BLaER1 (cell line): ENCODE measurements at regions not wholly inside any gene's neighbourhood (a gene's known extent, or its start where the extent isn't known, plus 50 kb on each side); places are given as distances from the start of the nearest gene placed in this dataset.
"Not testable (repeated sequence)": the region's sequence is repeated elsewhere in the genome, so short reads cannot be mapped to it uniquely, and the experiment has no call there.

Experiments used
- H3K27ac ChIP-seq: shearing (Covaris generic); formaldehyde crosslinking; 2 replicates; pipeline ENCODE4 v1.8.1; 2022
- H3K27me3 ChIP-seq: shearing (Covaris generic); formaldehyde crosslinking; 2 replicates; pipeline ENCODE4 v1.8.1; 2022
- H3K36me3 ChIP-seq: shearing (Covaris generic); formaldehyde crosslinking; 2 replicates; pipeline ENCODE4 v1.8.1; 2022
- H3K4me1 ChIP-seq: shearing (Covaris generic); formaldehyde crosslinking; 2 replicates; pipeline ENCODE4 v1.8.1; 2022
- H3K4me2 ChIP-seq: shearing (Covaris generic); formaldehyde crosslinking; 2 replicates; pipeline ENCODE4 v1.8.1; 2022
- H3K4me3 ChIP-seq: shearing (Covaris generic); formaldehyde crosslinking; 2 replicates; pipeline ENCODE4 v1.8.1; 2022
- H3K9ac ChIP-seq: shearing (Covaris generic); formaldehyde crosslinking; 2 replicates; pipeline ENCODE4 v1.8.1; 2022
- H3K9me3 ChIP-seq: shearing (Covaris generic); formaldehyde crosslinking; 2 replicates; pipeline ENCODE4 v1.8.1; 2022
- H4K20me1 ChIP-seq: shearing (Covaris generic); formaldehyde crosslinking; 2 replicates; pipeline ENCODE4 v1.8.1; 2022
- Cebpa-rat ChIP-seq: shearing (Covaris generic); IDR thresholded peaks from 2 replicates; pipeline ENCODE4 v1.8.1; 2022

DNA sequence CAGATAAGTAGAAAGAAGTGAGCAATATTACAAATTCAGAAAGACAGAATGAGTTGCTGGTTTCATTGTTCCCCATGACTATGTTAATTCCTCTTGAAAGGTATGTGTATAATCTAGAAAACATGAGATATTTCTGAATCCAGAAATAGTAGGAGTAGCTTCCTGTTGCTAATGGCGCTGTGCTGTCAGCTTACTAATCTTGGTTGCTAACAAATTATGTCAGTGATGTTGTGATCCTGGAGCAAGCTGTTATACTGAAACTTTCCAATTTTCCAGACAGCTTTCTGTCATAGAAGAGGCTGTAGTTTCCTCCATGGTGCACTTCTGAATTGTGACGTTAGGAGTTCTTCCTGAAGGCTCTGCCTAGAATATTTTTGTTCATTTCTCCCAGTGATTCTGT is 372.3 kb downstream of the USP25 start:
- H3K4me1 ChIP-seq, result no peaks in the 10 kb centered on the region
- H3K36me3 ChIP-seq, result no peaks in the 10 kb centered on the region
- H3K9ac ChIP-seq, result no peak overlapping the region
- no peak overlapping the region for H3K4me3 ChIP-seq
- H3K4me2 ChIP-seq, result no peak overlapping the region
- H4K20me1 ChIP-seq, result no peaks in the 10 kb centered on the region
- H3K27me3 ChIP-seq, result no peaks in the 10 kb centered on the region
- peaks cover 5% of the 10 kb centered on the region; the same call in 1 of the 2 replicates for H3K9me3 ChIP-seq
- H3K27ac ChIP-seq, result no peak overlapping the region
- TF ChIP-seq Cebpa-rat, result no peak

- H3K4me1 ChIP-seq, result no peaks in the 10 kb centered on the region
- no peaks in the 10 kb centered on the region for H4K20me1 ChIP-seq
- H3K9ac ChIP-seq, result no peak overlapping the region
- no peaks in the 10 kb centered on the region for H3K36me3 ChIP-seq
- no peak for TF ChIP-seq Cebpa-rat
- no peak overlapping the region for H3K4me2 ChIP-seq
- H3K9me3 ChIP-seq, result peaks cover 5% of the 10 kb centered on the region; the same call in 1 of the 2 replicates
- H3K4me3 ChIP-seq, result no peak overlapping the region
- no peaks in the 10 kb centered on the region for H3K27me3 ChIP-seq
- H3K27ac ChIP-seq, result no peak overlapping the region
Measured at GRCh38 chr21:16108561-16109075, 378.8 kb downstream of the USP25 start.

GRCh38 chr21:16113052-16113715 is 383.4 kb downstream of the USP25 start:
- Histone ChIP-seq H3K36me3 (no peaks in the 10 kb centered on the region), H3K27me3 (no peaks in the 10 kb centered on the region), H3K27ac (no peak overlapping the region), H3K9me3 (no peaks in the 10 kb centered on the region), H3K4me3 (no peak overlapping the region), H3K9ac (no peak overlapping the region), H4K20me1 (no peaks in the 10 kb centered on the region), H3K4me1 (no peaks in the 10 kb centered on the region), H3K4me2 (no peak overlapping the region)
- no peak for TF ChIP-seq Cebpa-rat

GRCh38 chr21:16115461-16115860 is 385.7 kb downstream of the USP25 start:
- TF ChIP-seq Cebpa-rat, result no peak
- Histone ChIP-seq H3K27me3 (no peaks in the 10 kb centered on the region), H3K4me2 (no peak overlapping the region)

DNA sequence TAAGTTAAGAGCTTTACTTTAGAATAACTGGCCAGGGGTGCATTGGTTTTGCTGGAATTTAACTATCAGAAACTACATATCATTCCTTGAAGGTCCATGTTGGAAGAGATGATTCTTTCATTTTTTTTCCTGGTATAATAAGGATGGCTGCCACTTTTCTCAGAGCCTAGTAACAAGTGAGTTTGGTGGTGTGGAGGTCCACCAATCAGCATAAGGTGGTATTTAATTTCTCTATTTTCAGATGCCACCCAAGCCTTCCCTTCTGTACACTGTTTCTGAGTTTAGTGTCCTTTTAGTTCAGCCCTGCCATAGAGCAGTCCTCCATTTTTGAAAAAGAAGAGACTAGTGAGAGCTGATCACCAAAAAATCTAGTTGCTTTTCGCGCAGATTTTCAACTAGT is 386.3 kb downstream of the USP25 start:
- no peak for TF ChIP-seq Cebpa-rat
- H3K4me2 ChIP-seq, result no peak overlapping the region
- H4K20me1 ChIP-seq, result no peaks in the 10 kb centered on the region
- no peak overlapping the region for H3K9ac ChIP-seq
- no peaks in the 10 kb centered on the region for H3K36me3 ChIP-seq
- H3K4me3 ChIP-seq, result no peak overlapping the region
- H3K4me1 ChIP-seq, result no peaks in the 10 kb centered on the region
- H3K27me3 ChIP-seq, result no peaks in the 10 kb centered on the region
- H3K27ac ChIP-seq, result no peak overlapping the region
- no peaks in the 10 kb centered on the region for H3K9me3 ChIP-seq

More at GRCh38 chr21:16115461-16115860, 385.7 kb downstream of the USP25 start:
- no peak overlapping the region for H3K27ac ChIP-seq
- no peak overlapping the region for H3K9ac ChIP-seq
- H3K4me1 ChIP-seq, result no peaks in the 10 kb centered on the region
- no peaks in the 10 kb centered on the region for H3K9me3 ChIP-seq
- no peak overlapping the region for H3K4me3 ChIP-seq
- H4K20me1 ChIP-seq, result no peaks in the 10 kb centered on the region
- no peaks in the 10 kb centered on the region for H3K36me3 ChIP-seq

DNA sequence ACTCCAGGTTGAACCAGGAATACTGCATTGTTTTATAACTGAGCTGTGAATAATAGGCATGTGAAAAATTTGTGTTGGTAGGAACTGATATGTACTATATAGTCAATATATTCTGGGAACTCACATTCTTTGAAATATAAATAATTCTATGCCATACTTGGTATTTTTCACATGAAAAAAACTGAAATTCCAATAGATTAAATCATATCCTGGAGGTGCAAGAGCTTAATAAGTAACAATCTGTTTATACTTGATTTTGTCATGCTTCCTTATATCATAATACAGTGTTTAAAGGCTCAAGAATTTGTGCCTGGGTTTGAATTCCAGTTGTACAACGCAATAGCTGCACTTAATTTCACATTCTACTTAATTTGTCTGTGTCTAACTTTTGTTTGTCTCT is 387.0 kb downstream of the USP25 start:
- H3K9ac ChIP-seq, result no peak overlapping the region
- no peak overlapping the region for H3K27ac ChIP-seq
- no peak overlapping the region for H3K4me2 ChIP-seq
- H4K20me1 ChIP-seq, result no peaks in the 10 kb centered on the region
- H3K4me3 ChIP-seq, result no peak overlapping the region
- TF ChIP-seq Cebpa-rat, result no peak
- no peaks in the 10 kb centered on the region for H3K27me3 ChIP-seq
- H3K9me3 ChIP-seq, result no peaks in the 10 kb centered on the region
- no peaks in the 10 kb centered on the region for H3K4me1 ChIP-seq
- H3K36me3 ChIP-seq, result no peaks in the 10 kb centered on the region

GRCh38 chr21:16117331-16117730 is 387.5 kb downstream of the USP25 start:
- no peaks in the 10 kb centered on the region for H3K4me1 ChIP-seq
- H3K27me3 ChIP-seq, result no peaks in the 10 kb centered on the region
- TF ChIP-seq Cebpa-rat, result no peak
- no peaks in the 10 kb centered on the region for H3K36me3 ChIP-seq
- H3K4me2 ChIP-seq, result no peak overlapping the region
- no peaks in the 10 kb centered on the region for H4K20me1 ChIP-seq
- H3K27ac ChIP-seq, result no peak overlapping the region
- H3K9ac ChIP-seq, result no peak overlapping the region
- no peak overlapping the region for H3K4me3 ChIP-seq
- H3K9me3 ChIP-seq, result no peaks in the 10 kb centered on the region

GRCh38 chr21:16117851-16118590 is 388.2 kb downstream of the USP25 start:
- Histone ChIP-seq H3K36me3 (no peaks in the 10 kb centered on the region), H3K4me1 (no peaks in the 10 kb centered on the region), H3K9me3 (no peaks in the 10 kb centered on the region), H3K27ac (no peak overlapping the region), H3K9ac (no peak overlapping the region), H3K4me2 (no peak overlapping the region), H3K27me3 (no peaks in the 10 kb centered on the region), H3K4me3 (no peak overlapping the region), H4K20me1 (no peaks in the 10 kb centered on the region)
- TF ChIP-seq Cebpa-rat, result no peak

DNA sequence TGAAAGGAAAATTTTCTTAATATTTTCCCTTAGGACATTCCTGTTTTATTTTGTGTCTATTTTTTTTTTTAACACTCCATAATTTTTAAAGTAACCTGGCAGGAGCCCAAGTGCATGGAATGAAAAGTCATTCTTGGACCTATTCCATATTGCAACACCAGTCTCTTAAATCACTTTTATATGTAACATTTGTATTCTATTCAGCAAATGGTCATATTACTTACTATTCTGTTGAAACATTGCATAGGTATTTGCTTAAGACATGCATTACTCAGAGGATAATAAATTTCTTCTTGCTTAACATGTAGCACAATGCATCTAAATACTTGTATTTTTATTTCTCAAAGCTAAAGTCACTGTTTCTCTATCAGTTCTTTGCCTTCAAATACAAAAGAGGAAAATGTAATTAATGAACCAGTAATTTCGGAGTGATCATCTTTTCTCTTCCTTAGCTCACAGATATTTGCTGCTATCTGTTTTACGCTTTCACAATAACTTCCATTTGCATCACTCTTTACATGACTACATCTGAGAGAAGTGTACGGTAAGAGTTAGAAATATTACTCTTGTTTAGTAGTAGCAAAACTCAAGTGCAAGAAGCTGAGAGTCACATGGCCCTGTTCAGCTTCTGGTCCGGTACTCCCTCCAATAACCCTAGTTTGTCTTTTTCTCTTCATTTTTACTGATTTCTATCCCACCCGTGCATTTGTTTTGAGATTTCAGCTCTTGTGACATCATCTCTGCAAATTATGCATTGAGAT is 394.8 kb downstream of the USP25 start:
- no peaks in the 10 kb centered on the region for H3K36me3 ChIP-seq
- H3K4me3 ChIP-seq, result no peak overlapping the region
- H3K9me3 ChIP-seq, result no peaks in the 10 kb centered on the region
- no peak for TF ChIP-seq Cebpa-rat
- H4K20me1 ChIP-seq, result no peaks in the 10 kb centered on the region
- no peak overlapping the region for H3K9ac ChIP-seq
- no peaks in the 10 kb centered on the region for H3K4me1 ChIP-seq
- H3K4me2 ChIP-seq, result no peak overlapping the region
- no peaks in the 10 kb centered on the region for H3K27me3 ChIP-seq
- H3K27ac ChIP-seq, result no peak overlapping the region

DNA sequence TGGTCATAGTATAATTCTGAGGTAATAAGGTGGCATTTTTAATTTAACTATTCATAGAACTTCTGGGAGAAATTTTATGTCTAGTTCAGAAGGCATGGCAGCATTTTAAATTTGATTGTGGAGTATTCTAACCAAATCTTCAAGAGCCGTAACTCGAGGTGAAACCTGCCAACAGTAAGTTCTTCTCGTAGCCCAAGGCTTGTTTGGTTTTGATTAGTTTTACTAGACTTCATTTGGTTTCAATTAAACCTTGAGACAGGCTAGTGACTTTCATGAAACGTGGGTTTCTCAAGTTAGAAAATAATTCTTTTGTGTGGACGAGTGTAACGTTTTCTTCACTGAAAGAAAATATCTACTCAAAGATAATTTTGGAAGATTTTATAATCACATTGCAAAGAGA is 395.5 kb downstream of the USP25 start:
- no peaks in the 10 kb centered on the region for H3K36me3 ChIP-seq
- no peak overlapping the region for H3K27ac ChIP-seq
- H3K4me3 ChIP-seq, result no peak overlapping the region
- H3K4me2 ChIP-seq, result no peak overlapping the region
- H3K4me1 ChIP-seq, result no peaks in the 10 kb centered on the region
- H3K27me3 ChIP-seq, result no peaks in the 10 kb centered on the region
- no peak overlapping the region for H3K9ac ChIP-seq
- no peak for TF ChIP-seq Cebpa-rat
- no peaks in the 10 kb centered on the region for H4K20me1 ChIP-seq
- no peaks in the 10 kb centered on the region; the same call in 1 of the 2 replicates for H3K9me3 ChIP-seq

DNA sequence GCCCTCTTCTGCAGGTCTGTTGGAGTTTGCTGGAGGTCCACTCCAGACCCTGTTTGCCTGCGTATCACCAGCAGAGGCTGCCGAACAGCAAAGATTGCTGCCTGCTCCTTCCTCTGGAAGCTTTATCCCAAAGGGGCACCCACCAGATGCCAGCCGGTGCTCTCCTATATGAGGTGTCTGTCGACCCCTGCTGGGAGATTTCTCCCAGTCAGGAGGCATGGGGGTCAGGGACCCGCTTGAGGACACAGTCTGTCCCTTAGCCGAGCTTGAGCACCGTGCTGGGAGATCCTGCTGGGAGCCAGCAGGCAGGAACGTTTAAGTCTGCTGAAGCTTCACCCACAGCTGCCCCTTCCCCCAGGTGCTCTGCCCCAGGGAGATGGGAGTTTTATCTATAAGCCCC is 402.7 kb downstream of the USP25 start:
- H3K4me2 ChIP-seq, H3K9ac ChIP-seq, H4K20me1 ChIP-seq, H3K27ac ChIP-seq, H3K4me1 ChIP-seq, H3K27me3 ChIP-seq, H3K36me3 ChIP-seq, H3K9me3 ChIP-seq, H3K4me3 ChIP-seq: not testable (repeated sequence)
